Esophagus squamous epithelium (tissue), 5 donors: ENCODE measurements at regions not wholly inside any gene's neighbourhood (a gene's known extent, or its start where the extent isn't known, plus 50 kb on each side); places are given as distances from the start of the nearest gene placed in this dataset.

Experiments used
- DNase-seq: peaks from one replicate; lab custom pipeline; 2025; lab: John Stamatoyannopoulos, UW
- H3K27ac ChIP-seq, 4 donors: fragments of 200-600 bp; sonication (generic); one replicate each; pipeline ENCODE4 v1.5.1; 2016 to 2019; ENCODE audit warnings: mild to moderate bottlenecking in 1 of 4
- H3K27me3 ChIP-seq, 4 donors: fragments of 200-600 bp; sonication (generic); 1 replicate in 3 of 4; 2 replicates in 1 of 4; pipeline versions ENCODE4 v1.5.1 to v1.6.0; 2017 to 2021; ENCODE audit warnings: antibody characterized with exemption in 1 of 4
- H3K36me3 ChIP-seq, 3 donors: fragments of 200-600 bp; sonication (generic); one replicate each; pipeline ENCODE4 v1.5.1; 2016 to 2019
- H3K4me1 ChIP-seq, 3 donors: fragments of 200-600 bp; sonication (generic); one replicate each; pipeline ENCODE4 v1.5.1; 2017 to 2019
- H3K4me3 ChIP-seq, 4 donors: fragments of 200-600 bp; sonication (generic); 1 replicate in 3 of 4; 2 replicates in 1 of 4; pipeline ENCODE4 v1.5.1; 2016 to 2019; ENCODE audit warnings: mild to moderate bottlenecking in 2 of 4, moderate library complexity in 1 of 4
- H3K9me3 ChIP-seq, 3 donors: fragments of 200-600 bp; sonication (generic); one replicate each; pipeline ENCODE4 v1.5.1; 2016 to 2019
- POLR2A ChIP-seq, 4 donors: fragments of 450-650 bp; IDR thresholded peaks; one replicate each; pipeline ENCODE4 v1.6.1; 2017; ENCODE audit warnings: antibody characterized with exemption in 4 of 4, mild to moderate bottlenecking in 4 of 4, moderate library complexity in 3 of 4
- WGBS, 2 donors: methylation state at CpG; one replicate each; pipeline ENCODE4 v1.1.5; 2018; 5-methylcytosine and 5-hydroxymethylcytosine counted together
- intact Hi-C: fragments of 100-400 bp; cut with DNase I; formaldehyde crosslinking; loops from one replicate; pipeline ENCODE4 v1.15.0; 2022
- TF ChIP-seq, protein P1 (sequence below), 6 experiments: fragments of 450-650 bp in 4 of 6; fragments of 200-600 bp in 2 of 6; sonication (generic) in 2 of 6; IDR thresholded peaks; one replicate each; pipeline ENCODE4 v1.5.1; 2016 to 2019; ENCODE audit warnings: antibody characterized with exemption in 6 of 6, mild to moderate bottlenecking in 4 of 6, moderate library complexity in 4 of 6
- donor health status: DM: yes; HTN: yes; CAD: no.

DNA sequence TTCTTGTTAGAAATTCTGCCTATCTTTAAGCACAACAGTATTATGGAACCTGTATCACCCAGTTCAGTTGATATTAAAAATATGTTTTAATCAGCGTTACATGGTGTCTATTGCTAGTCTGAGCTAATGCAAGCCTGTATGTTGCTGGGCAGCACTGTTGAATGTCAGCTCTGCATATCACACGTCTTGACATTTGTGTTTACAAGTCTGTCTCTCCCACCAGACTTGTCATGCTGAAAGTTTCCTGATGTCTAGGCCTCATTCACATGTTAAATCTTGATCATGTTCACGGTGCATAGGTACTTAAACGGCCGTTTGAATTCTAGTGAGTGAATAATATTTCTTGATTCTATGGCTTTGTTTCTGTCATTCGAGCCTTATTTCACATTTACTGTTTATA lies 385.0 kb downstream of the SOCS6 start:
- 46 to 60% methylated on average over 6 of the region's 6 CpGs for WGBS, 2 donors
- H3K4me1 ChIP-seq: no peaks in the 10 kb centered on the region
- no peak for DNase-seq
- no peaks in the 10 kb centered on the region for H3K27me3 ChIP-seq
- TF ChIP-seq POLR2A (IDR thresholded peaks at IDR 0.05): no peak
- TF ChIP-seq, protein P1, sequence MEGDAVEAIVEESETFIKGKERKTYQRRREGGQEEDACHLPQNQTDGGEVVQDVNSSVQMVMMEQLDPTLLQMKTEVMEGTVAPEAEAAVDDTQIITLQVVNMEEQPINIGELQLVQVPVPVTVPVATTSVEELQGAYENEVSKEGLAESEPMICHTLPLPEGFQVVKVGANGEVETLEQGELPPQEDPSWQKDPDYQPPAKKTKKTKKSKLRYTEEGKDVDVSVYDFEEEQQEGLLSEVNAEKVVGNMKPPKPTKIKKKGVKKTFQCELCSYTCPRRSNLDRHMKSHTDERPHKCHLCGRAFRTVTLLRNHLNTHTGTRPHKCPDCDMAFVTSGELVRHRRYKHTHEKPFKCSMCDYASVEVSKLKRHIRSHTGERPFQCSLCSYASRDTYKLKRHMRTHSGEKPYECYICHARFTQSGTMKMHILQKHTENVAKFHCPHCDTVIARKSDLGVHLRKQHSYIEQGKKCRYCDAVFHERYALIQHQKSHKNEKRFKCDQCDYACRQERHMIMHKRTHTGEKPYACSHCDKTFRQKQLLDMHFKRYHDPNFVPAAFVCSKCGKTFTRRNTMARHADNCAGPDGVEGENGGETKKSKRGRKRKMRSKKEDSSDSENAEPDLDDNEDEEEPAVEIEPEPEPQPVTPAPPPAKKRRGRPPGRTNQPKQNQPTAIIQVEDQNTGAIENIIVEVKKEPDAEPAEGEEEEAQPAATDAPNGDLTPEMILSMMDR (IDR thresholded peaks at IDR 0.05): no peak
- no peak overlapping the region for H3K27ac ChIP-seq
- intact Hi-C loops: no loop called here
- H3K36me3 ChIP-seq: no peaks in the 10 kb centered on the region
- no peak overlapping the region for H3K4me3 ChIP-seq
- H3K9me3 ChIP-seq: peaks cover 0 to 13% (median 0%) of the 10 kb centered on the region in 3 donors

GRCh38 chr18:70672581-70672980 lies 383.7 kb downstream of the SOCS6 start:
- Histone ChIP-seq H3K4me1 (no peaks in the 10 kb centered on the region), H3K9me3 (peaks cover 0 to 14% (median 0%) of the 10 kb centered on the region in 3 donors), H3K4me3 (no peak overlapping the region), H3K27me3 (no peaks in the 10 kb centered on the region), H3K27ac (no peak overlapping the region), H3K36me3 (no peaks in the 10 kb centered on the region)
- intact Hi-C loops: no loop called here
- DNase-seq: no peak
- 68 to 69% methylated on average over 5 of the region's 5 CpGs for WGBS, 2 donors
- TF ChIP-seq POLR2A (IDR thresholded peaks at IDR 0.05): no peak
- TF ChIP-seq, protein P1 (IDR thresholded peaks at IDR 0.05): no peak

DNA sequence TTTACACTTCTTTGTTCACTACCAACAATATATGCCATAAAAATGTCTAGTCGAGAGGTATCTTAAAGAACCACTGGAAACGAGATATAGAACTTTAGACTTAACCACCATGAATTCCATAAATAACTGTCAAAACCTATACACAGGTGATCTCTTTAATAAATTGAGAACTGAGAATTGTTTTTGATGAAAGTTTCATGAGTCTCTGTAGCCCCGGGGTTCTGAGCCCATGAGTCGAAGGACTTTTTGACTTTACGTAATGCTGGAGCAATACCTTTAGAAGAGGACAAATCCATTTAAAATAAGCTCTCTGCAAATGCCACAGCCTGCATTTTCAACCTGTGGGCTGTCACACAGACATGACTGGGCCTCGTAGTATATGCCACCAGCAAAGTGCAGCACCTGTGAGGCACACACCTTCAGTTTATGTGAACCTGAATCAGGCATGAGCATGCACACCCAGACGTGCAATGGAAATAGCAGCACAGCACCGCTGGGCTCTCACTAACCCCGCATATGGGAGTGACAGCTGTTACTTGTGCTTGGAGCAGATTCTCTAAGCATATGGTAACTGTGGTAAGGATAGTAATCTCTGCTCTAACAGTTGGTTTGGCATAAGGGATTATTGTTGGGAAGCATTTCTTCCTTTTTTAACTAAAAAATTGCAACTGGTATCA lies 383.2 kb downstream of the SOCS6 start:
- Histone ChIP-seq H3K27ac (no peak overlapping the region), H3K4me3 (no peak overlapping the region), H3K9me3 (peaks cover 0 to 14% (median 0%) of the 10 kb centered on the region in 3 donors), H3K4me1 (no peaks in the 10 kb centered on the region), H3K36me3 (no peaks in the 10 kb centered on the region), H3K27me3 (no peaks in the 10 kb centered on the region)
- intact Hi-C loops: no loop called here
- TF ChIP-seq, protein P1 (IDR thresholded peaks at IDR 0.05): no peak
- no peak for TF ChIP-seq POLR2A (IDR thresholded peaks at IDR 0.05)
- DNase-seq: no peak
- 78 to 86% methylated on average over 8 to 9 of the region's 9 CpGs for whole genome bisulfite sequencing, 2 donors

- H3K27me3 ChIP-seq: no peaks in the 10 kb centered on the region
- no peak for TF ChIP-seq POLR2A (IDR thresholded peaks at IDR 0.05)
- TF ChIP-seq, protein P1 (IDR thresholded peaks at IDR 0.05): no peak
Measured at GRCh38 chr18:70666936-70667335, 378.1 kb downstream of the SOCS6 start.

DNA sequence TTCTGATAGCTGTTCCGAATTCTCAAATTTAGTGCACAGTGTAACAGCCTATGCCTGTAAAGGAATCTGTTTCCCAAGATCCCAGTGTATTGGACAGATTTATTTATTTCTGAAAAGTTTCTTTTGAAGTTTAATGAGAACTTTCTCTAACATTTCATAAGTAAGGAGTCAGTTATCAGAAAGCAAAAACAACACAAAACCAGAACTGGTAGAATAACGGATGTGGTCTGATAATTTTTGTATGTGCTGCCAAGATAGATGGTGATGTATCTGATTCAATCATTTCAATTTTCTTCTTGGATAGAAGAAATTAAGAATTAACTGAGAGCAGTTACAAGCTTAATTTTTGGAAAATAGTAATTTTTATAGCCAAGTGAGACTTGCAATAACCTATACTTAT lies 374.3 kb downstream of the SOCS6 start:
- TF ChIP-seq, protein P1 (IDR thresholded peaks at IDR 0.05): no peak
- TF ChIP-seq POLR2A (IDR thresholded peaks at IDR 0.05): no peak
- Histone ChIP-seq H3K27ac (no peak overlapping the region), H3K36me3 (no peaks in the 10 kb centered on the region), H3K27me3 (no peaks in the 10 kb centered on the region), H3K4me3 (no peak overlapping the region), H3K9me3 (peaks cover 0 to 4% (median 0%) of the 10 kb centered on the region in 3 donors), H3K4me1 (no peaks in the 10 kb centered on the region)
- DNase-seq: no peak
- intact Hi-C loops: no loop called here
- WGBS, 2 donors: 54 to 61% methylated on average over 2 of the region's 2 CpGs

More at GRCh38 chr18:70666936-70667335, 378.1 kb downstream of the SOCS6 start:
- DNase-seq: no peak
- Histone ChIP-seq H3K9me3 (peaks cover 0 to 18% (median 0%) of the 10 kb centered on the region in 3 donors), H3K4me1 (no peaks in the 10 kb centered on the region), H3K36me3 (no peaks in the 10 kb centered on the region), H3K27ac (no peak overlapping the region), H3K4me3 (no peak overlapping the region)
- intact Hi-C loops: no loop called here
